Astrocyte of the cerebellum (primary cell): ENCODE measurements at regions not wholly inside any gene's neighbourhood (a gene's known extent, or its start where the extent isn't known, plus 50 kb on each side); places are given as distances from the start of the nearest gene placed in this dataset.

Experiments used
- DNase-seq: peaks from one replicate; pipeline ENCODE4 v3.0.0-alpha.2; 2011; ENCODE audit warnings: low read depth
- H3K4me3 ChIP-seq: 2 replicates; pipeline ENCODE4 v1.5.1; 2011; ENCODE audit warnings: mild to moderate bottlenecking, low read depth, low read length, moderate library complexity
- in situ Hi-C: cut with HindIII; loops from 2 replicates; pipeline ENCODE4 v1.10.0; 2017; ENCODE audit warnings: low sequenced_read_pairs
- TF ChIP-seq, protein P1 (sequence below): IDR thresholded peaks from 2 replicates; pipeline ENCODE4 v1.5.1; 2012; ENCODE audit warnings: low read length, low read depth, moderate library complexity, mild to moderate bottlenecking; ENCODE audit errors: missing control alignments

DNA sequence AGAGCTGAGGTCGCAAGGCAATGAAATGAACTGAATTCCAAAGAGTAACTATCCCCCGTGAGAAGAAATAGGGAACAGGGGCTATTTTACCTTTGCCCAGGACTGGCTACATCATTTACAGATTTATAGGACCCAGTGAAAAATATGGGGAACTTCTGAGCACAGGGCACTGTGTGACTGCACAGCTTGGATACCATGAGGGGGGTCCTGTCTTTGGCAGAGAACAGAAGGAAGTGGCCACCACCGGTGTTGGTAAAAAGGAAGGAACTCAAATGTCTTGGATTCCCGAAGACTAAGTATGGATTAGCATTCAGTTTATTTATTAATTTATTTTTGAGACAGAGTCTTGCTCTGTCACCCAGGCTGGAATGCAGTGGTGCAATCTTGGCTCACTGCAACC lies 119.6 kb downstream of the B3GNT2 start:
- H3K4me3 ChIP-seq = no peak overlapping the region
- in situ Hi-C loops = no loop called here
- DNase-seq = no peak
- TF ChIP-seq, protein P1, sequence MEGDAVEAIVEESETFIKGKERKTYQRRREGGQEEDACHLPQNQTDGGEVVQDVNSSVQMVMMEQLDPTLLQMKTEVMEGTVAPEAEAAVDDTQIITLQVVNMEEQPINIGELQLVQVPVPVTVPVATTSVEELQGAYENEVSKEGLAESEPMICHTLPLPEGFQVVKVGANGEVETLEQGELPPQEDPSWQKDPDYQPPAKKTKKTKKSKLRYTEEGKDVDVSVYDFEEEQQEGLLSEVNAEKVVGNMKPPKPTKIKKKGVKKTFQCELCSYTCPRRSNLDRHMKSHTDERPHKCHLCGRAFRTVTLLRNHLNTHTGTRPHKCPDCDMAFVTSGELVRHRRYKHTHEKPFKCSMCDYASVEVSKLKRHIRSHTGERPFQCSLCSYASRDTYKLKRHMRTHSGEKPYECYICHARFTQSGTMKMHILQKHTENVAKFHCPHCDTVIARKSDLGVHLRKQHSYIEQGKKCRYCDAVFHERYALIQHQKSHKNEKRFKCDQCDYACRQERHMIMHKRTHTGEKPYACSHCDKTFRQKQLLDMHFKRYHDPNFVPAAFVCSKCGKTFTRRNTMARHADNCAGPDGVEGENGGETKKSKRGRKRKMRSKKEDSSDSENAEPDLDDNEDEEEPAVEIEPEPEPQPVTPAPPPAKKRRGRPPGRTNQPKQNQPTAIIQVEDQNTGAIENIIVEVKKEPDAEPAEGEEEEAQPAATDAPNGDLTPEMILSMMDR = no peak

GRCh38 chr2:62314291-62314690 lies 118.4 kb downstream of the B3GNT2 start:
- TF ChIP-seq, protein P1 = no peak
- H3K4me3 ChIP-seq = no peak overlapping the region
- in situ Hi-C loops = no loop called here
- no peak for DNase-seq

DNA sequence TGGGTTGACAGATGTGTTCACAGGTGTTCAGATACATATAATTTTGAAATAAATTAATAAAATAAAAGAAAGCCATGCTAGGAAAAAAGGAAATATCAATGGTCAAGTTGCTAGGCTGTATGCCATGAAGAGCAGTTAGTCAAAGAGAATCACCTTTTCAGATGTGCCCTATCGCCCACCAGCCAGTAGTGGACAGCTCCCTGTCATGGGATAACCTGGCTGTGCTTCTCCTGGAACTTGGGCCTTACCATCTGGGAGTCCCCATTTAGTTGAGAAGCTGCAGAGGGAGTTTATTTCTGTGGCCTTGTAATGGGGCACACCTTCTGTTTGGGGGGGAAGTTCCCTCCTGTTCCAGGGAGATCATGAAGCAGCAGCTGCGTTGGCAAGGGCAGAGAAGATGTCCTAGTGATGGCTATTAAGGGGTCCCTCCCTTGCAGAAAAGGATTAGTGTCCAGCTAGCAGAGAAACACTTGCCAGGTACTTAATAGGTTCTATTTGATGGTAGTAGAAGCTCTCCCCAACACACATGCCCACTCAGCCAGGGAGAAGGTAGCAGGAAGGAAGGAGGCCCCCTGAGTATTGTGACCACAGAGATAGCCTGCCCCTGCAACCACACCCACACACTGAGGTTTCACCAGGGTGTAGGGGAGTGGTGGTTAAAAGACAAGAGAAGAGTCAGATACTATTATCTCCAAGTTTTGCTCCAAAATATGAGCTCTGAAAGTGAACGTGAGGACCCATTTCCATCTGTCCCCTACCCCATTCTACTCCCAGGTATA lies 117.7 kb downstream of the B3GNT2 start:
- DNase-seq = no peak
- in situ Hi-C loops = no loop called here
- H3K4me3 ChIP-seq = no peak overlapping the region
- TF ChIP-seq, protein P1 = no peak

GRCh38 chr2:62309465-62310091 lies 113.7 kb downstream of the B3GNT2 start:
- in situ Hi-C loops = no loop called here
- no peak for DNase-seq
- H3K4me3 ChIP-seq = no peak overlapping the region
- TF ChIP-seq, protein P1 = no peak

- H3K4me3 ChIP-seq = no peak overlapping the region
- in situ Hi-C loops = no loop called here
- DNase-seq = no peak
- TF ChIP-seq, protein P1 = no peak
These were observed 113.2 kb downstream of the B3GNT2 start for GRCh38 chr2:62309081-62309464.

DNA sequence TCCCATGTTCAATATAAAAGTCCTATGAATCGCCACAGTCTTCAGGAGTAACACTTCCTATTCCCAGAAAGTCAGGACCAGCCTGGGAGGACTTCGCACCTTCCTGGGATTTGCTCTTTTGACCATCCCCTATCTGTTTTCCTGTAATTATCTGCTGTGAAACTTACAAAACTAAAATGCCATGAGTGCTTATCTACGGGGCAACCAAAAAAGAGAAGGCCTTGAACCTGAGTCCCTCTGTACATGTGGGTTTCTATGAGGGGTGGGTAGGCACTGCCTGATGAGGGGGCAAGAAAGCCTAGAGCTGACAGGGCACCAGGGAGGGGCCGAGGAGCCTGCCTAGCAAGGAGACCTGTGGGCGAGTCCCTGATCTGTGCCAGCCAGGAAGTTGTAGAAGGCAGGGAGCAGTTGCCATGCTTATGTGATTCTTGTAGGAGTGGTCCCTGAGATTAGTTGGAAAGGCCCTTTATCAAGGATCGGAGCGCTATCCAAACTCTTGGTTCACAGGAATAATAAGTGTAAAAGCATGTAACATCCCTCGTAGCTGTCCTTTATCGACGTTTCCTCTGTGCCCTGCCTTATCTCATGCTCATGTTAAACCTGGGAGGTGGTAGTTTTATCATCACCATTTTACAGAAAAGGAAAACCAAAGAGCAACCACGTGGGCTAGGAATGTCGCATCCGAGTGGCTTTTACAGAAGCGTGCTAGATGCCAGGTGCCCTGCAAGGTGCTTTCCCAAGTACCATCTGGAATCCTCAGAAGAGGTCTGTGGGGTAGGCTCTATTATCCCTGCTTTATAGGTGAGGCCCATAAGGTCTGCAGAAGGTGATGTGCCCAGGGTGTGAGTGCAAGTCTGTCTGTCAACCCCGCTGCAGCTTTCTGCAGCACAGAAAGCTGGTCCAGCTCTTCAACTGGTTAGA lies 111.8 kb downstream of the B3GNT2 start:
- TF ChIP-seq, protein P1 = no peak
- DNase-seq = no peak
- no peak overlapping the region for H3K4me3 ChIP-seq
- in situ Hi-C loops = no loop called here
